Left lung (tissue), 4 donors: ENCODE measurements at regions not wholly inside any gene's neighbourhood (a gene's known extent, or its start where the extent isn't known, plus 50 kb on each side); places are given as distances from the start of the nearest gene placed in this dataset.

Experiments used
- ATAC-seq: fragments of 200-7000 bp; cut with Tn5 transposase; one replicate; pipeline ENCODE4 v1.9.1; 2020; ENCODE audit warnings: moderate library complexity
- DNase-seq, 4 donors: peaks; one replicate each; pipeline ENCODE4 v3.0.0-alpha.2; 2013 to 2020
- H3K27ac ChIP-seq, 2 donors: fragments of 200-600 bp; sonication (generic) in 1 of 2; one replicate each; pipeline versions ENCODE4 v1.5.0 to v1.8.0; 2020 to 2021
- H3K27me3 ChIP-seq, 2 donors: fragments of 200-600 bp; sonication (generic) in 1 of 2; one replicate each; pipeline versions ENCODE4 v1.5.0 to v1.8.0; 2020 to 2021
- H3K36me3 ChIP-seq, 2 donors: fragments of 200-600 bp; sonication (generic) in 1 of 2; one replicate each; pipeline versions ENCODE4 v1.5.0 to v1.8.0; 2020 to 2021
- H3K4me1 ChIP-seq, 2 donors: fragments of 200-600 bp; one replicate each; pipeline ENCODE4 v1.8.0; 2021
- H3K4me3 ChIP-seq, 2 donors: fragments of 200-600 bp; sonication (generic) in 1 of 2; one replicate each; pipeline versions ENCODE4 v1.5.0 to v1.8.0; 2020 to 2021; ENCODE audit warnings: mild to moderate bottlenecking in 1 of 2
- H3K9me3 ChIP-seq, 2 donors: fragments of 200-600 bp; sonication (generic) in 1 of 2; one replicate each; pipeline versions ENCODE4 v1.5.0 to v1.8.0; 2020 to 2021
- CTCF ChIP-seq, 2 donors: fragments of 200-600 bp; sonication (generic) in 1 of 2; IDR thresholded peaks; one replicate each; pipeline versions ENCODE4 v1.5.0 to v1.8.0; 2021; ENCODE audit warnings: antibody characterized with exemption in 2 of 2
- intact Hi-C, 2 donors: fragments of 100-400 bp; cut with DNase I; formaldehyde crosslinking; loops; one replicate each; pipeline versions ENCODE4 v1.11.2 to v1.14.2; 2022
- donor health status: DM: no; HTN: yes; CAD: no.
- donor health status: DM: no; HTN: no; CAD: no.

DNA sequence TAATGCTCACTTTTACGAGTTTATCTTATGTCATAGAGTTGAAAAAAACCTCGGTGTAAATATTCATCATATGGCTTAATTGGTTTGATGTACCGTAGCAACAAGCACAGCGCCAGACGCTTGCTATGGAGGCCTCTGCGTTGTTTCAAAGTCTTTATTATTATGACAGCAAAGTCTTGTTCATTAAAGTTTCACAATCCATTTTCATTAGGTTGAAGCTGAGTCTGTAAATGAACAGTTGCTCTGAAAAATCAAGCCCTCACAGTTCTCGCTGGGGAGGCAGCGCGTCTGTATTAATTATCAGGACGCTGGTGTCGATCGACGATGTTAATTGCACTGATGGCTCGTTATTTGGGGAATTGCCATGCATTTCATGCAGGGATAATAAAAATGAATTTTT, 185.6 kb downstream of the INSC start:
- ATAC-seq (no peak), DNase-seq (no peak)
- Histone ChIP-seq H3K36me3 (no peaks in the 10 kb centered on the region), H3K9me3 (peaks cover 0 to 3% of the 10 kb centered on the region in 2 donors), H3K4me1 (no peaks in the 10 kb centered on the region), H3K4me3 (no peak overlapping the region), H3K27me3 (peaks cover 0 to 5% of the 10 kb centered on the region in 2 donors), H3K27ac (no peak overlapping the region)
- intact Hi-C loops, result no loop called here
- TF ChIP-seq CTCF (IDR thresholded peaks at IDR 0.05), result no peak

GRCh38 chr11:15307619-15308024, 192.9 kb downstream of the INSC start:
- H3K4me3 ChIP-seq, result no peak overlapping the region
- no peak overlapping the region for H3K27ac ChIP-seq
- no peaks in the 10 kb centered on the region for H3K4me1 ChIP-seq
- H3K27me3 ChIP-seq, result no peaks in the 10 kb centered on the region
- no peaks in the 10 kb centered on the region for H3K36me3 ChIP-seq
- peaks cover 0 to 3% of the 10 kb centered on the region in 2 donors for H3K9me3 ChIP-seq
- intact Hi-C loops, result no loop called here
- DNase-seq (no peak), ATAC-seq (no peak)
- TF ChIP-seq CTCF (IDR thresholded peaks at IDR 0.05), result no peak

DNA sequence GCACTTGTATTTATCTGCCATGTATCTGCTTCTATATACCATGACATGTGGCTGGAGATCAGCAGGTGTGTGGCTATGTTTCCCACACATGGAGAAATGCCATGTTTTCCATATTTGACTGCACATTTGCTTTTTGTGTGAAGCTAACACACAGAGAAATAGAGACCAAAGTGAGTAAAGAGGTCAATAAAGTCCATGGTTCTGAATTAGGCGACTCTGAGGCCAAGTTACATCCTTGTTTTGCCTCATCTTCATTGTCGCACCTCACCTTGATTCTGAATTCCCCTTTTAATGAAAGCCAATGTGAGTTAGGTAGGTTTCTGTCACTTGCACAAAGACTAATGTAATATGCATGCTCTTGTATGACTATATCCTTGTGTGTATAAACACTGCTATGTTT, 194.1 kb downstream of the INSC start:
- no peak for TF ChIP-seq CTCF (IDR thresholded peaks at IDR 0.05)
- no peak for ATAC-seq
- DNase-seq, result no peak
- intact Hi-C loops, result no loop called here
- Histone ChIP-seq H3K9me3 (peaks cover 0 to 1% of the 10 kb centered on the region in 2 donors), H3K27me3 (no peaks in the 10 kb centered on the region), H3K27ac (no peak overlapping the region), H3K4me3 (no peak overlapping the region), H3K4me1 (no peaks in the 10 kb centered on the region), H3K36me3 (no peaks in the 10 kb centered on the region)

DNA sequence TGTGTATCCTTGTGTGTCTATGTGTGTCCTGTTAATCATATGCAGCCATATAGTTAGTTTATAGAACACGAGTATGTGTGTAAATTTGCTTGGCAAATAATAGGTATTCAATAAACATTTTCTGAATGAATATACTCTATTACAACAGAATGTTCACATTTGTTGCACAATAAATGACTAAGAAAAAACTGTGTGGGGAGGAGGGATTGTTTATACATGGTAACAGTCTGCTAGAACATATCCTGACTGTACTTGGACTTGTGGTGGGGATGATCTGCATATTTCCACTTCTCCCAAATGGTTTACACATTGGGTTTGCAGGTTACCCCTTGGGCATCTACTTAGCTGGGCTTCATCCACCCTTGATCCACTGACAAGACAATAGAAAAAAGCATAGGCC, 194.6 kb downstream of the INSC start:
- H3K27ac ChIP-seq, result no peak overlapping the region
- no peaks in the 10 kb centered on the region for H3K9me3 ChIP-seq
- DNase-seq (no peak), ATAC-seq (no peak)
- TF ChIP-seq CTCF (IDR thresholded peaks at IDR 0.05), result no peak
- intact Hi-C loops, result no loop called here
- no peak overlapping the region for H3K4me3 ChIP-seq
- no peaks in the 10 kb centered on the region for H3K36me3 ChIP-seq
- no peaks in the 10 kb centered on the region for H3K27me3 ChIP-seq
- no peaks in the 10 kb centered on the region for H3K4me1 ChIP-seq

- no peak for ATAC-seq
- no peak for DNase-seq
- H3K27ac ChIP-seq, result no peak overlapping the region
- no peak overlapping the region for H3K4me3 ChIP-seq
- no peaks in the 10 kb centered on the region for H3K36me3 ChIP-seq
- H3K9me3 ChIP-seq, result no peaks in the 10 kb centered on the region
- H3K27me3 ChIP-seq, result no peaks in the 10 kb centered on the region
- intact Hi-C loops, result no loop called here
- no peaks in the 10 kb centered on the region for H3K4me1 ChIP-seq
- TF ChIP-seq CTCF (IDR thresholded peaks at IDR 0.05), result no peak
These were observed 199.1 kb downstream of the INSC start for GRCh38 chr11:15313862-15314261.
